WTC11 (cell line): ENCODE measurements at regions not wholly inside any gene's neighbourhood (a gene's known extent, or its start where the extent isn't known, plus 50 kb on each side); places are given as distances from the start of the nearest gene placed in this dataset.

Experiments
- ATAC-seq: fragments of 200-7000 bp; cut with Tn5 transposase; 2 replicates; pipeline ENCODE4 v1.10.0; 2021; ENCODE audit warnings: mild to moderate bottlenecking, moderate library complexity
- CTCF ChIA-PET: fragments of 300-600 bp; sonication (Branson Sonifier 250); formaldehyde crosslinking; loops from one replicate; lab custom pipeline; 2021; ENCODE audit warnings: antibody characterized with exemption; lab: Charles Lee
- POLR2A ChIA-PET: fragments of 350-600 bp; sonication (Branson Sonifier 250); formaldehyde crosslinking; loops from one replicate; lab custom pipeline; 2021; ENCODE audit warnings: antibody characterized with exemption; lab: Charles Lee
- DNase-seq: peaks from one replicate; pipeline ENCODE4 v3.0.0; 2021; ENCODE audit warnings: low spot score
- H3K27ac Mint-ChIP-seq: 2 replicates; pipeline ENCODE4 v1.8.0; 2021; ENCODE audit warnings: mixed read lengths
- H3K27me3 Mint-ChIP-seq: 2 replicates; pipeline ENCODE4 v1.8.0; 2021; ENCODE audit warnings: low read depth, mild to moderate bottlenecking, moderate library complexity, mixed read lengths
- H3K36me3 Mint-ChIP-seq: 2 replicates; pipeline ENCODE4 v1.8.0; 2021; ENCODE audit warnings: mixed read lengths
- H3K4me1 Mint-ChIP-seq: 2 replicates; pipeline ENCODE4 v1.8.0; 2022; ENCODE audit warnings: mixed read lengths
- H3K4me3 Mint-ChIP-seq: 2 replicates; pipeline ENCODE4 v1.8.0; 2021; ENCODE audit warnings: mild to moderate bottlenecking, moderate library complexity, mixed read lengths
- H3K9me3 Mint-ChIP-seq: 2 replicates; pipeline ENCODE4 v1.8.0; 2021; ENCODE audit warnings: mixed read lengths
- ARID4B ChIP-seq: sonication (generic); formaldehyde crosslinking; IDR thresholded peaks from 2 replicates; pipeline ENCODE4 v1.8.0; 2023; ENCODE audit warnings: missing genetic modification reagents, mild to moderate bottlenecking, borderline replicate concordance
- ATF1 ChIP-seq: sonication (generic); formaldehyde crosslinking; IDR thresholded peaks from 2 replicates; pipeline ENCODE4 v1.8.1; 2023; ENCODE audit warnings: mild to moderate bottlenecking, moderate library complexity, missing genetic modification reagents
- CBFB ChIP-seq: sonication (generic); formaldehyde crosslinking; IDR thresholded peaks from 2 replicates; pipeline ENCODE4 v1.8.1; 2022; ENCODE audit warnings: mild to moderate bottlenecking, low read depth, missing genetic modification reagents
- CREB1 ChIP-seq: sonication (generic); formaldehyde crosslinking; IDR thresholded peaks from 2 replicates; pipeline ENCODE4 v1.8.0; 2023; ENCODE audit warnings: mild to moderate bottlenecking, missing genetic modification reagents
- ETV6 ChIP-seq: sonication (generic); formaldehyde crosslinking; IDR thresholded peaks from 2 replicates; pipeline ENCODE4 v1.8.1; 2022; ENCODE audit warnings: mild to moderate bottlenecking, missing genetic modification reagents
- FOXK1 ChIP-seq: sonication (generic); formaldehyde crosslinking; IDR thresholded peaks from 2 replicates; pipeline ENCODE4 v1.8.0; 2022; ENCODE audit warnings: mild to moderate bottlenecking, moderate library complexity, missing genetic modification reagents
- IRF2 ChIP-seq: sonication (generic); formaldehyde crosslinking; IDR thresholded peaks from 2 replicates; pipeline ENCODE4 v1.8.0; 2022; ENCODE audit warnings: low read depth, missing genetic modification reagents, borderline replicate concordance
- JUN ChIP-seq: sonication (generic); formaldehyde crosslinking; IDR thresholded peaks from 2 replicates; pipeline ENCODE4 v1.8.0; 2023; ENCODE audit warnings: mild to moderate bottlenecking, missing genetic modification reagents
- NFE2L1 ChIP-seq: sonication (generic); formaldehyde crosslinking; IDR thresholded peaks from 2 replicates; pipeline ENCODE4 v1.8.1; 2023; ENCODE audit warnings: missing genetic modification reagents
- NFYB ChIP-seq: sonication (generic); formaldehyde crosslinking; conservative IDR thresholded peaks from 2 replicates; pipeline ENCODE4 v1.8.0; 2022; ENCODE audit warnings: low read depth, missing genetic modification reagents
- PRDM15 ChIP-seq: sonication (generic); formaldehyde crosslinking; IDR thresholded peaks from 2 replicates; pipeline ENCODE4 v1.8.0; 2022; ENCODE audit warnings: missing genetic modification reagents
- RORB ChIP-seq: fragments of 250-450 bp; sonication (Bioruptor Pico); IDR thresholded peaks from 2 replicates; pipeline ENCODE4 v1.9.0; 2021; ENCODE audit warnings: mild to moderate bottlenecking
- TP53 ChIP-seq: sonication (generic); formaldehyde crosslinking; IDR thresholded peaks from 2 replicates; pipeline ENCODE4 v1.8.1; 2023; ENCODE audit warnings: mild to moderate bottlenecking, missing genetic modification reagents
- ZNF219 ChIP-seq: sonication (generic); formaldehyde crosslinking; IDR thresholded peaks from 2 replicates; pipeline ENCODE4 v1.8.0; 2023; ENCODE audit warnings: missing genetic modification reagents, mild to moderate bottlenecking, borderline replicate concordance
- ZNF263 ChIP-seq: sonication (generic); formaldehyde crosslinking; IDR thresholded peaks from 2 replicates; pipeline ENCODE4 v1.8.1; 2022; ENCODE audit warnings: low read depth, mild to moderate bottlenecking, moderate library complexity, missing genetic modification reagents
- ZNF416 ChIP-seq: fragments of 250-450 bp; sonication (Bioruptor Pico); IDR thresholded peaks from 2 replicates; pipeline ENCODE4 v1.9.0; 2021; ENCODE audit warnings: mild to moderate bottlenecking, inconsistent platforms
- TF ChIP-seq, protein P1 (sequence below): sonication (generic); formaldehyde crosslinking; IDR thresholded peaks from 2 replicates; pipeline ENCODE4 v1.8.0; 2022; ENCODE audit warnings: mild to moderate bottlenecking, missing genetic modification reagents
- TF ChIP-seq, protein P2 (sequence below): sonication (generic); formaldehyde crosslinking; IDR thresholded peaks from 2 replicates; pipeline ENCODE4 v1.8.1; 2022; ENCODE audit warnings: mild to moderate bottlenecking, moderate library complexity, missing genetic modification reagents
- TF ChIP-seq, protein P3 (sequence below): sonication (generic); formaldehyde crosslinking; IDR thresholded peaks from 2 replicates; pipeline ENCODE4 v1.8.0; 2022; ENCODE audit warnings: mild to moderate bottlenecking, missing genetic modification reagents
- TF ChIP-seq, protein P4 (sequence below): sonication (generic); formaldehyde crosslinking; conservative IDR thresholded peaks from 2 replicates; pipeline ENCODE4 v1.8.1; 2023; ENCODE audit warnings: mild to moderate bottlenecking, low read depth, missing genetic modification reagents, moderate library complexity

GRCh38 chr7:17152721-17153120 is 145.7 kb upstream of the AHR start:
- no peak overlapping the region for H3K27ac Mint-ChIP-seq
- H3K36me3 Mint-ChIP-seq = no peaks in the 10 kb centered on the region
- ChIA-PET CTCF (no interaction called here), POLR2A (no interaction called here)
- no peaks in the 10 kb centered on the region for H3K9me3 Mint-ChIP-seq
- TF ChIP-seq CBFB = no peak
- TF ChIP-seq NFE2L1 (CRISPR knock-in tag) = no peak
- no peak for TF ChIP-seq ATF1 (CRISPR knock-in tag)
- TF ChIP-seq ARID4B (CRISPR knock-in tag) = no peak
- no peak for TF ChIP-seq ZNF219
- TF ChIP-seq, protein P1, sequence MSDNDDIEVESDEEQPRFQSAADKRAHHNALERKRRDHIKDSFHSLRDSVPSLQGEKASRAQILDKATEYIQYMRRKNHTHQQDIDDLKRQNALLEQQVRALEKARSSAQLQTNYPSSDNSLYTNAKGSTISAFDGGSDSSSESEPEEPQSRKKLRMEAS = no peak
- TF ChIP-seq TP53 = no peak
- no peak for TF ChIP-seq IRF2 (CRISPR knock-in tag)
- no peak for TF ChIP-seq CREB1 (CRISPR knock-in tag)
- TF ChIP-seq, protein P2, sequence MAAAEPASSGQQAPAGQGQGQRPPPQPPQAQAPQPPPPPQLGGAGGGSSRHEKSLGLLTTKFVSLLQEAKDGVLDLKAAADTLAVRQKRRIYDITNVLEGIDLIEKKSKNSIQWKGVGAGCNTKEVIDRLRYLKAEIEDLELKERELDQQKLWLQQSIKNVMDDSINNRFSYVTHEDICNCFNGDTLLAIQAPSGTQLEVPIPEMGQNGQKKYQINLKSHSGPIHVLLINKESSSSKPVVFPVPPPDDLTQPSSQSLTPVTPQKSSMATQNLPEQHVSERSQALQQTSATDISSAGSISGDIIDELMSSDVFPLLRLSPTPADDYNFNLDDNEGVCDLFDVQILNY (CRISPR knock-in tag) = no peak
- TF ChIP-seq ZNF416 (CRISPR knock-in tag) = no peak
- no peak for TF ChIP-seq ETV6
- TF ChIP-seq JUN (CRISPR knock-in tag) = no peak
- H3K27me3 Mint-ChIP-seq = no peaks in the 10 kb centered on the region
- DNase-seq (no peak), ATAC-seq (no peak)
- H3K4me1 Mint-ChIP-seq = no peaks in the 10 kb centered on the region
- H3K4me3 Mint-ChIP-seq = no peak overlapping the region

GRCh38 chr7:17153536-17153935 is 144.9 kb upstream of the AHR start:
- Mint-ChIP-seq H3K9me3 (no peaks in the 10 kb centered on the region), H3K4me3 (no peak overlapping the region), H3K36me3 (no peaks in the 10 kb centered on the region), H3K4me1 (no peaks in the 10 kb centered on the region), H3K27me3 (no peaks in the 10 kb centered on the region), H3K27ac (no peak overlapping the region)
- no peak for DNase-seq
- ChIA-PET CTCF (no interaction called here), POLR2A (no interaction called here)
- TF ChIP-seq NFYB (CRISPR knock-in tag) (no peak), FOXK1 (CRISPR knock-in tag) (no peak), ATF1 (CRISPR knock-in tag) (no peak), ZNF263 (no peak)
- TF ChIP-seq, protein P3, sequence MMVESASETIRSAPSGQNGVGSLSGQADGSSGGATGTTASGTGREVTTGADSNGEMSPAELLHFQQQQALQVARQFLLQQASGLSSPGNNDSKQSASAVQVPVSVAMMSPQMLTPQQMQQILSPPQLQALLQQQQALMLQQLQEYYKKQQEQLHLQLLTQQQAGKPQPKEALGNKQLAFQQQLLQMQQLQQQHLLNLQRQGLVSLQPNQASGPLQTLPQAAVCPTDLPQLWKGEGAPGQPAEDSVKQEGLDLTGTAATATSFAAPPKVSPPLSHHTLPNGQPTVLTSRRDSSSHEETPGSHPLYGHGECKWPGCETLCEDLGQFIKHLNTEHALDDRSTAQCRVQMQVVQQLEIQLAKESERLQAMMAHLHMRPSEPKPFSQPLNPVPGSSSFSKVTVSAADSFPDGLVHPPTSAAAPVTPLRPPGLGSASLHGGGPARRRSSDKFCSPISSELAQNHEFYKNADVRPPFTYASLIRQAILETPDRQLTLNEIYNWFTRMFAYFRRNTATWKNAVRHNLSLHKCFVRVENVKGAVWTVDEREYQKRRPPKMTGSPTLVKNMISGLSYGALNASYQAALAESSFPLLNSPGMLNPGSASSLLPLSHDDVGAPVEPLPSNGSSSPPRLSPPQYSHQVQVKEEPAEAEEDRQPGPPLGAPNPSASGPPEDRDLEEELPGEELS (CRISPR knock-in tag) = no peak
- ATAC-seq = no peak

DNA sequence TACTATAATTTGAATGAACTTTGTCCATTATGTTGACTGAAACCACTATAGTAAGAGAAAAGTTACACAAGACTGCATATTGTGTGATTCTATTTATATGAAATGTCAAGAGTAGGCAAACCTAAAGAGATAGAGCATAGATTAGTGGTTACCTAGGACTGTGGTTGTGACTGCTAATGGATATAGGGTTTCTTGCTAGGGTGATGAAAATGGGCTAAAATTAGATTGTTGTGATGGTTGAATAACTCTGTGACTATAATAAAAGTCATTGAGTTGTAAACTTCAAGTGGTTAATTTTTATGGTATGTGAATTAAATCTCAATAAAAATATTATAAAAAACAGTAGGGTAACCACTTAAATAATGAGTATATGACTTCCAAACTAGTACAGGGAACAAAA is 142.9 kb upstream of the AHR start:
- Mint-ChIP-seq H3K27ac (no peak overlapping the region), H3K4me1 (no peaks in the 10 kb centered on the region), H3K9me3 (no peaks in the 10 kb centered on the region), H3K36me3 (no peaks in the 10 kb centered on the region), H3K4me3 (no peak overlapping the region), H3K27me3 (no peaks in the 10 kb centered on the region)
- ATAC-seq (no peak), DNase-seq (no peak)
- POLR2A ChIA-PET = no interaction called here
- CTCF ChIA-PET = no interaction called here
- TF ChIP-seq RORB (CRISPR knock-in tag) (no peak), PRDM15 (CRISPR knock-in tag) (no peak), JUN (CRISPR knock-in tag) (no peak), ZNF219 (no peak)
- TF ChIP-seq, protein P4, sequence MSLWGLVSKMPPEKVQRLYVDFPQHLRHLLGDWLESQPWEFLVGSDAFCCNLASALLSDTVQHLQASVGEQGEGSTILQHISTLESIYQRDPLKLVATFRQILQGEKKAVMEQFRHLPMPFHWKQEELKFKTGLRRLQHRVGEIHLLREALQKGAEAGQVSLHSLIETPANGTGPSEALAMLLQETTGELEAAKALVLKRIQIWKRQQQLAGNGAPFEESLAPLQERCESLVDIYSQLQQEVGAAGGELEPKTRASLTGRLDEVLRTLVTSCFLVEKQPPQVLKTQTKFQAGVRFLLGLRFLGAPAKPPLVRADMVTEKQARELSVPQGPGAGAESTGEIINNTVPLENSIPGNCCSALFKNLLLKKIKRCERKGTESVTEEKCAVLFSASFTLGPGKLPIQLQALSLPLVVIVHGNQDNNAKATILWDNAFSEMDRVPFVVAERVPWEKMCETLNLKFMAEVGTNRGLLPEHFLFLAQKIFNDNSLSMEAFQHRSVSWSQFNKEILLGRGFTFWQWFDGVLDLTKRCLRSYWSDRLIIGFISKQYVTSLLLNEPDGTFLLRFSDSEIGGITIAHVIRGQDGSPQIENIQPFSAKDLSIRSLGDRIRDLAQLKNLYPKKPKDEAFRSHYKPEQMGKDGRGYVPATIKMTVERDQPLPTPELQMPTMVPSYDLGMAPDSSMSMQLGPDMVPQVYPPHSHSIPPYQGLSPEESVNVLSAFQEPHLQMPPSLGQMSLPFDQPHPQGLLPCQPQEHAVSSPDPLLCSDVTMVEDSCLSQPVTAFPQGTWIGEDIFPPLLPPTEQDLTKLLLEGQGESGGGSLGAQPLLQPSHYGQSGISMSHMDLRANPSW = no peak
